Hematopoietic multipotent progenitor cell treated with erythropoietin and hydrocortisone succinate and interleukin-3 and kit ligand, for 4 days (in vitro differentiated cells): ENCODE measurements at regions not wholly inside any gene's neighbourhood (a gene's known extent, or its start where the extent isn't known, plus 50 kb on each side); places are given as distances from the start of the nearest gene placed in this dataset.
"Not testable (repeated sequence)": the region's sequence is repeated elsewhere in the genome, so short reads cannot be mapped to it uniquely, and the experiment has no call there.

Source experiments
- DNase-seq: peaks from one replicate; pipeline ENCODE4 v3.0.0-alpha.2; 2015

DNA sequence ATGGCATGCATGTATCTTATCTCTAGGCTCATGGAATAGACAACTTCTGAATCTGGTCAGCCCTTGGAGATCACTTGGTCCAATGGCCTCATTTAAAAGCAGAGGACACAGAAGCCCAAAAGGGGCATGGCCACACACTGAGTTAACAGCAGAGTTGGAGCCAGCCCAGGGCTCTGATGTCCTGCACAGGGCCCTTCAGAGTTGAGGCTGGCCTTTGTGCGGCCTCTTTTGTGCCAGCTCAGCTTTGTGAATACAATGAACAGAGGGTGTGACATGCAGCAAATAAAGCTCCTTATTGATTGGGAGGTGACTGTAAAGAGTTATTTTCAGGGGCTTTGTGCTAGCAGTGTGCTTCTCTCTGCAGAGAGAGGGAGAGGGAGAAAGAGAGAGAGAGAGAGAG, 150.1 kb upstream of the STK32A start:
- no peak for DNase-seq

DNA sequence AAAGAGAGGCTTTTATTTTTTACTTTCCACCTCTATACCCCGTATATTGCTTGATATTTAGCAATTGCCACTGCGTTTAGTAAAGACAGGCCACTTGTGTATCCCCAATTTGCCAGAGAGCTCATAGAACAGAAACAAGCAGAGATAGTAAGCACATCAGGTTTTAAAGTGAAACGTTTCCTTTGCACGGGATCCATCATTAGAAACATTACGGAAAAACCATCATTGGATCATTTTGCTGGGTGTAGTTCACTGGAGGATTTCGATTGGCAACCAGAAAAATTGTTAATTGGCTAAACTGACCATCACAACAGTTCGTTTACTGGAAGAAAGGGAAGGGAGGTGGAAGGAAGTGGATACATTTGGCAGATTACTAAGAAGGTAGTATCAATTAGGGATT, 149.4 kb upstream of the STK32A start:
- no peak for DNase-seq

DNA sequence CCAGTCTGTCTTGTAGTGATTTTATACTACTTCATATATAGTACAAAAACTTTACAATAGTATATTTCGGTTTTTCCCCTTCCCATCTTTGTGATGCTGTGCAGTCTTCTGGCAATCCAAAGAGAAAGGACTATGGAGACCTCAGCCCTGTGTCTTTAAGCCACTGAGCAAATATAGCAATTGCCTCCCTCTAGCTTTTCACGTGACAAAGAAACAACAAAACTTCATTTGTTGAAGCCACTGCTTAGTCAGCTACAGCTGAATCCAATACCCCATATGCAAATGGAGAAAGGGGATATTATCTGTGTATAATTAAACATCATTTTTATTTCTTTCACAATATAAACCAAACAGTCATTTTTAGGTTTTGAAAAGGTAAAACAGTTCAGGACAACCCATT, 142.8 kb upstream of the STK32A start:
- no peak for DNase-seq

DNA sequence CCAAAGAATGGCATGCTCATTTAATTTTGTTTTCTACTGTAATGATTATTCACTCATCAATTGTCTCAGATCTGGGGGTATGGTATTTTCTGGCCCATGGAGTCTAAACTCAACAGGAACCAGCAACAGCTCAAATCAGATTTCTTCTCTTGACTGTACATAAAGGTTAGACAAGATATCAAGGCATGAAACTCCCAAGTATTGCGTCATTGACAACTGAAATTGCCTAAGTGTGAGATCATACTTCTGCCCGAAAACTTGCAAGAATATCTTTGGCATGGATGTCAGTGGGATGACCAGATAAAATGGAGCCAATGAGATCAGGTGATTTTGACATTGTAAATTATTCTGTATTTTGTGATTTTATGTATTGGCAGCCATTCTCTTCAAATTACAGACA, 141.7 kb upstream of the STK32A start:
- DNase-seq: peak; percentile 2

DNA sequence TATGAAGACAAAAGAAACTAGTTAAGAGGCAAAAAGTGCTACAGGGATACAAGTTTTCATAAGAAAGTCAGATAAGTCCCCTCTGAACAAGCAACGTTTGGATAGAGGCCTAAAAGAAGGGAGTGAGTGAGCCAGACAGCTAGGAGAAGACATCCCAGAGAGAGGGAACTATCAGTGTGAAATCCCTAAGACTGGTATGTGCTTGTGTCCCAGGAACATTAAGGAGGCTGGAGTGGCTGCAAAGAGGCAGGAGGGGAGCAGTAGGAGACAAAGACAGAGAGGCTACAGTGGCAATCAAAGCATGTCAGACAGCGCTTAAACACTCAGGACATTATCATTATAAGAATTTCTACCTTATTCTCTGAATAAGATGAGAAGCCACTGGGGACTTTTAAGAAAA, 139.1 kb upstream of the STK32A start:
- DNase-seq: no peak

DNA sequence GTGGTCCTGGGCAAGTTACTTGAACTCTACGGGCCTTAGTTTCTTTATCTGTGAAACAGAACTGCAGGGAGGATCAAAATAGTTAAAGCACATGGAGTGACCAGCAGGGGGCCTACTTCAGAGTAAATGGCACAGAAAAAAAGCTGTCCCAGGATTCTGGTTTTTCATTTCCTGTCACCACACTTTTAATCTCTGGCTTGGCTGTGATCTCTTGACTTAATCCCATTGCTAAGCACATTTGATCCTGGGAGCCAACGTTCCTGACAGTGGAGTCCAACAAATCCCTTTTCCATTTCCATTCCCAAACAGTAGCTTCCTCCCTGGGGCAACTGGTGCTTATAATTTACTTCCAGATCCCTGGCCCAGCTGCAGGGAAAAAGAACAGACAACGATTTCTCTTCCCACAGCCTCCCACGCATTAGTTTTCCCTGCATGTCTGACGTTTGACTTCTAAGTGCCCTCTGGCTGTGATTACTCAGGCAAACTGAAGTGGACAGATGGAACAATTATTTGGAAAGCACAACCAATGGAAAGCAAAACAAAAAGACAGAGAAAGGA, 136.5 kb upstream of the STK32A start:
- DNase-seq: peak; percentile 64

DNA sequence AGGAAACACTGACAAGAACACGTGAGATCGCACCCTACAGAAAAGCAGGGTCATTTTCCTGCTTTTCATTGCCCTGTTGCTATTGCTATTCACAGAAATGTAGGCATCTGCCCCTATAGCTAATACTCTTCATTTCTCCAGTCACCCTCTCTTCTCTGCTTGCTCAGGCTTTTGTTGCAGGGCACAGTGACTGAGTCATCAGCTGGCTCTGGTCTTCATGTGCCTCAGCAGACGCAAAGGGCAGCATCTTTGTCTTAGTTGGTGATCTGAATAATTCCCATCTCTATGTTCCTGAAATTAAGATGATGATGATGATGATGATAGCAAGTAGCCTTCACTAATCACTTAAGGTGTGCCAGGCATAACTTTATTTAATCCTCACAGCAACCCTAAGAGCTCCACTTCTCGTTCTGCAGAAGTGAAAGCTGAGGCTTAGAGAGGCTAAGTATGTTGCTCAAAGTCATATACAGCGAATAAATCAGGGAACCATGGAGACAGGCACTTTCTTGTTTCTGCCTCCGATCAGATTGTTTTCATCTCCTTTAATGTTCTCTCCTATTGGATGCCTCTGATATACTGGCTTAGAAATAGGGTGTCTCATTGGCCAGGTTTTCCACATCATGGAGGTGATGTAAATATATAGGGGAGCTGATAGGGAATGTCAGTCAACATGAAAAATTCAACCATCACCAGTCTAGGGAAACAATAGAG, 133.0 kb upstream of the STK32A start:
- DNase-seq: no peak

DNA sequence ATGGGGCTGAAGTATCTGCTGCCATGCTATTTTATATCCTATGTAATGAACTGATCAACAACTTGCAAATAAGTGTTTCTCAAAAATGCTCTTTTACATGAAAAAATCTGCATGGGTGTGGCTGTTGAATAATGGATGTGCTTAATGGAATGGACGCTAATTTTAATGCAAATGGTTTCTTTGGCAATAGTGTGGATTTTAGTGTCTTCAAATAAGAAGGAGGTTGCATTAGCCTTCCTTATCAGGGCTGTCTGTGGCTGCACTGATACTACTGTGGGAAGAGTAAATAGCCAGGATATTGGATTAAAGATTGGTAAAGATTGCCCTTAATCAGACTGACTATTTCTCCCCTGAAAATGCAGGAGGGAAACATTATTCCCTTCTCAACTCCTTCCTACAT, 121.9 kb upstream of the STK32A start:
- no peak for DNase-seq

DNA sequence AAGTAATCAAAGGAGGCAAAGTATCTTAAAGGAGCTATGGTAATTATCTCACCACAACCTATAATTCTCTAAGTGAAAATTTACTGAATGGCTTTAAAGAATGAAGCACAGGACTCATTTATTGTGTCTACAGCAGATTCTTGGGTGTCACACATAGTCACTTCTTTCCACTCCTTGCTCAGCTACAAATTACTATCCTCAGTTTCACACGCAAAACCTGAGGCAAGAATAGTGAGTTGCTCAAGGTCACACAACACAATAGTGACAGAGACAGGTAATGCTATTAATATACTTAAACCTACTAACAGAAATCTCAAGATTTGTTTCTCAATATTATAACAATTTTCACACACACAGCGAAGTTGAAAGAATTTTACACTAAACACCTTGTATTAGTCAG, 120.9 kb upstream of the STK32A start:
- no peak for DNase-seq

DNA sequence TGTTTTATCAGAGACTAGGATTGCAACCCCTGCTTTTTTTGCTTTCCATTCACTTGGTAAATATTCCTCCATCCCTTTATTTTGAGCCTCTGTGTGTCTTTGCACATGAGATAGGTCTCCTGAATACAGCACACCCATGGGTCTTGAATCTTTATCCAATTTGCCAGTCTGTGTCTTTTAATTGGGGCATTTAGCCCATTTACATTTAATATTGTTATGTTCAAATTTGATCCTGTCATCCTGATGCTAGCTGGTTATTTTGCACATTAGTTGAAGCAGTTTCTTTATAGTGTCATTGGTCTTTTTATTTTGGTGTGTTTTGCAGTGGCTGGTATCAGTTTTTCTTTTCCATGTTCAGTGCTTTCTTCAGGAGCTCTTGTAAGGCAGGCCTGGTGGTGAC, 95.1 kb upstream of the STK32A start:
- not testable (repeated sequence) for DNase-seq

DNA sequence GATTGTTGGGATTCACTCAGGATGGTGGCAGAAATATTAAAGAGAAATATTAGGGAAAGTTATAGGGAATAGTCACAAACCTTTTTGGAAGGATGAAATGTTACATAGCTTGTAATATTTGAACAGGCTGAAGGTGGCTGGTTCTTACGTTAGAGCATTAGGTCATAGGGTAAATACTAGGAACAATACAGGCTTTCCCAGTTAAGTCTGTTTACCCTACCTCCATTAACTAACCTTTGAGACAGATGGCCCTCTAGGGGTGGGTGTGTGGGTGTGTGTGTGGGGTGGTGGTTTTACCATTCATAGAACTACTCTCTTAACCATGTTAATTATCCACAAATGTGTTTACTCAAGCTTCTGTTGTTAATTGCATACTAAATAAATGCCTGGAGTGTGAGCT, 94.3 kb upstream of the STK32A start:
- DNase-seq: no peak

DNA sequence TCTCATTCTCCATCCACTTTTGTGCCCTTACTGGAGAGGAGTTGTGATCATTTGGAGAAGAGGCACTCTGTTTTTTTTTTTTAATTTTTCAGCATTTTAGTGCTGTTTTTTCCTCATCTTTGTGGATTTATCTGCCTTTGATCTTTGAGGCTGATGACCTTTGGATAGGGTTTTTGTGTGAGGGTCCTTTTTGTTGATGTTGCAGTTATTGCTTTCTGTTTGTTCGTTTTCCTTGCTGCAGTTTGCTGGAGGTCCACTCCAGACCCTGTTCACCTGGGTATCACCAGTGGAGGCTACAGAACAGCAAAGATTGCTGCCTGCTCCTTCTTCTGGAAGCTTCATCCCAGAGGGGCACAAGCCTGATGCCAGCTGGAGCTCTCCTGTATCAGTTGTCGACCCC, 93.2 kb upstream of the STK32A start:
- DNase-seq: not testable (repeated sequence)

DNA sequence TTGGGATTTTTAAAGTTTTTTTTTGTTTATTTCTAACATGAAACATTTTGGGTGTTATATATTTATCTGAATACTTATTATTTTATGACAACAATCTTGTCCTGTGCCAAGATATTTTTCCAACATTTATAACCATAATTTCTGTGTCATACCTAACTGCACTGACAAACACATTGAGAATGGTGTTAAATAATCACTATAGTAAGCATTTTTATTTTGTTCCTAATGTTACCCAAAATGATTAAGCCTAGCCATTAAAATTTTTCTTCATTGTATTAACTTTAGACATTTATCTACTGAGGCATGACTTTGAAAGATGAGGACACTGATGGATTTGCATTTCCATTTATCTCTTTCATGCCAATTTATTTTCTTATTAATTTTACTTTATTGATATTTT, 91.6 kb upstream of the STK32A start:
- DNase-seq: no peak

DNA sequence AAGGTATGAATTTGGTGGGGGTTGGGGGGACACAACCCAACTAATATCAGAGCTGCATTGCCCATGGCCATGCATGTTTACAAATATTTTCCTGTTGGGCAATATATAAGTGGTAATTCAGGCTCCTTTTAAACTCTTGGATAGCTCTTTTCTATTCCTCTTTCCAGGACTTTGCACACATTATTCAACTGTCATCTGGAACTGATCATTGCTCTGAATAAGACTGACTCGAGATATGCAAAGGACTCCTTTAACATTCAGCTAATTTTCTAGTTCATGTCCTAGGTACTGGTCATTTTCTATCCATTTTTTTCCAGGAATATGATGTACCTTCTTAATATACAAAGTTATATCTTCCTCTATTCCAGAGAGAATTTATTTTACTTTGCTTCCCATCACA, 89.5 kb upstream of the STK32A start:
- no peak for DNase-seq

DNA sequence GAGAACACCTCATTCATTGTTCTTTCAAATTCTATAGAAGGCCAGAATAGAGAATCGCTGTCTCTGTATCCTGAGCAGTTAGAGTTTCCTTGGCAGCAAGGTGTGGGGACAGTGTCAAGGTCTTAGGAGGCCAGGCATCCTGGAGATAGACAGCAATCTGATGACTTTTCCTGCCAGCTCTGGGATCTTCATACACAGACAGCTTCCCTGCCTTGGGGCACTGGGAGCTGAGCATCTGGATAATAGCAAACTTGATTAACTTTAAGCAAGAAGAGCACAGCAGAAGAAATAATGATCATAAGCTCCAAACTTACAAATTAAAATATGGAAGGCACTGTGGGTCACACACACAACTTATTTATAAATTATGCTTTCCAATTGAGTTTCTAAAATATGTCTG, 86.1 kb upstream of the STK32A start:
- DNase-seq: no peak

DNA sequence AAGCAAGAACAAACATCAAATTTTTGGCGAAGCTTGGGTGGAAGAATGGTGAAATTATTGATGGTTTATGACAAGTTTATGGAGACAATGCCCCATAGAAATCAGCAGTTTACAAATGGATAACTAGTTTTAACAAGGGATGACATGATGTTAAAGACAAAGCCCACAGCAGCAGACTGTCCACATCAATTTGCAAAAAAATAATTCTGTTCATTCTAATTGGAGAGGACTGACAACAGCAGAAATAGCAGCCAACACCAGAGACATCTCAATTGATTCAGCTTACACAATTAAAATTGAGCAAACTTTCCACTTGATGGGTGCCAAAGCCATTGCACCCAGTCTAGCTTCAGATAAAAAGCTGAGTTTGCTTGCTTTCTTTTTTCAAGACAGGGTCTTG, 82.7 kb upstream of the STK32A start:
- no peak for DNase-seq

DNA sequence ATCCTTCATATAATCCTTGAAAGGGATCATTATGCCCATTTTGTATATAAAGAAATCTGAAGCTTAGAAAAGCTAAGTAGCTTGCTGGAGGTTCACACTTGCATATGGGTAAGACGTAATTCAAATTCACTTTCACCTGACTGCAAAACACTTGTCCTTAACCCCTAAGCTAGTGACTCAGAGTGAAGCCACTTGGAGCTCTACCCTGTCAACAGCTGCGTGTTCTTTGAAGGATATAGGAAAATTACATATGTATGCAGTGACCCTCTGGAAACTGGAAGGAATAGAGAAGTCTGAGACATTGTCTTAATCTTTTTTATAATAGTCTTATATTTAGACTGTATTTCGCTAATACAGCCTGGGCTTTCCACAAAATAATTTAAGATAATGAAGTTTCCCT, 80.0 kb upstream of the STK32A start:
- DNase-seq: no peak

DNA sequence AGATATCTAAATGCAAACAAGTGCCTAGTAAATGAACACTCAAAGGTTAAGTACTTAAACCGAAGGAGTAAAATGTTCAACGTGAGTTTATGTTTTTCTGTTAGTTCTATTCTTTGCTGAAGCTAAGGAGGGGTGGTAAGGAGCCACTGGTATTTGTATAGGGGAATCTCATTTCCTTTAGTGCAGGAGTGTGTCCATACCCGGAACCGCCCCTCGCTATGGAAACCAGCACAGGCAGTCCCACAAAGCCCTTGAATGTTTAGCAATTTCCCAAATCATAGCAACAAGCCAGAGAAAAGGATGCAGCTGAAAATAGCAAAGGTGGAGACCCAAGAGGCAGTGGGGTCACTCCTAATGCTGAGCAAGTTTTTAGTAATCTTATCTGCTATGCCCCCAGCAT, 78.8 kb upstream of the STK32A start:
- DNase-seq: no peak

DNA sequence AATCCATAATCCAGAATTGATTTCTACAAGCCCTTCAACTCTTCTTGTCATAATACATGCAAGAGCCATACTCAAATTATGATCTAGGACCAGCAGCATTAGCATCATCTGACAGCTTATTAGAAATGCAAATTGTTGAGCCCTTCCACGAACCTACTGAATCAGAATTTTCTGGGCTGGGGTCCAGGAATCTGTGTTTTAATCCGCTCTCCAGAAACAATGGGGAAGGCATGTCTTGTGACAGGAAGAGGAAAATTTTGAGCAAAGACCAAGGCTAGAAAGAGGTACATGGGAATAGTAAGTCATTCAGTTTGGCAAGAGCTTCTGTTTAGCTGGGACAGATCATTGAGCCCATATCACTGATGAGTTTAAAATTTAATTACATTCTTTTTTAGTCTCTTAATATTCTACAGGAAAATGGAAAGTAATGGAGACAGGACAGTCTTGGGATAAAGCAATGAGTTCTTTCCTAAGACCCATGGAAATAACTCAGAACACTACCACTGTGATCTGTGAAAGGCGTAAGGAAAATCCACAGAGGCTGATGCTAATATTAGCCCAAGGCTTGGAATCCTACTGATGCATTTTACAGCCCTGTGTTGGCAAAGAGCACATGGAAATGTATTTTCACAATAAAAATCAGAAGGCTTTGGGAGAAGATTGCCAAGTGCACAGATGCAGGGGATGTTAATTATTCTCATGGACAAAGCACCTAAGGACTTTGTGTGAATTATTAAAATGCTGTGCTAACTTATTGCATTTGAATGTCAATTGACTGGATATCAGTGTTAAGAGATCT, 73.7 kb upstream of the STK32A start:
- no peak for DNase-seq

DNA sequence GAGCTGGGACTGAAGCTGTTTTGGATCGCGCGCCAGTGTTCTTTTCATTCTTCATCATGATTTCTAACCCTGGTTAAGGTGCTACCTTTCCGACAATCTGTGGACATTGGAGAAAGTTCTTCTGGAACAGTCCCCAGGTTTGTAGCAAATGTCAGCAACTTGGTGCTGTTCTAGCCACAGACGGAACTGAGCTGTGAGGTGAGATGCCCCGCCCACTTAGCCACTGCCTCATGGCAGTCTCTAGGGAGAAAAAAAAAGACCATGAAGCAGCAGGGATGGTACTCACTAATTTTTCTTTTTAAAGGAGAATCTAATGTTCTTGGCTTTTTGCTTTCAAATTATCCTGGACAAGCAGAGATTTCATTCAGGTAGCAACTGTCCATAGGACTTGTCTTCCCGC, 72.1 kb upstream of the STK32A start:
- DNase-seq: no peak

DNA sequence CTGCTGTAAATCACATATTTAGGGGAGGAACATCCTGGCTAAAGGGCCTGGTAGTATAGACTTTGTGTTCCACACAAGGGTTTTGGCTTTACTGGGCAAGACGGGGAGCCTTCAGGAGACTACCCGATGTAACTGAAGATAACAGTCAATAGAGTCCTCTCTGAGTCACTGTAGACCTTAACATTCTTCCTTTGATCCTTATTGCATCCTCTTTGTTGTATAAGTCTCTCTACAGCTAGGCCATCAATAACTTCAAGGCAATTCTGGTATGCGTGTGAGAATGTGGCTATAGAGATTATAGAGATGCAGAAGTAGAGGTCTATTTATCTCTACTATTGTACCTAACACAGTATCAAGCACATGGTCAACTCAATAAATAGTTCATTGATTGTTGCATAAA, 67.3 kb upstream of the STK32A start:
- DNase-seq: no peak

DNA sequence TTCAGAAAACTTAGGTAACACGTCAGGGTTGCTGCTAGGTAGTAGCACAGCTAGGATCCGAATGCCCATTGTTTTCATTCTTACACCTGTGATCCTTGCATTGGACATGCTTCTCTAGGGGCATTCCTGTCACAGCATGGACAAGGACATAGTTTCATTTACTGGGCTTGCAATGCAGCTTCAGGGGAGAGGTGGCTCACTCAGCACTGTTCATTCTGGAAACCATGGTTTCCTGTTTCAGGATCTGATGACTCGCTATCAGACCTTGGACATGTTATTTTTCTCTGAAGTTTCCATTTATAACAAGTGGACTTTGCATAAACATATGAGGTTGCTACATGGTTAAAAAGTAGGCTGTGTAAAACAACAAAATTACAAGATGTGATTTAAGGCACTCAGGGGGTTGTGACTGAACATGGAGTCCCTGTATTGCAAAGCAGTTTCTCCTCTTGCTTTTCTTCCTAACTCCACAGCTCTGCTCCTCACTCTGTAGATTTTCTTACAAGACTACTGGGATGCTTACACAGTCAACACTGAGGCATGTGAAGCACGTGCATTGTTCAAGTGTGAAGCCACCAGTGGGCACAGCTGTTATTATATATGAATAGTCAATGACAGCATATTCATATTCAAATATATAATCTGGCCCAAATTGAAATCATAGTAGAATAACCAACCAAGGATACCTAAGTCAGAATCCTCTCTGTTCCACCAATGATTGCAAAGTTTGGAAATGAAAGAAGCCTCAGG, 66.1 kb upstream of the STK32A start:
- no peak for DNase-seq

DNA sequence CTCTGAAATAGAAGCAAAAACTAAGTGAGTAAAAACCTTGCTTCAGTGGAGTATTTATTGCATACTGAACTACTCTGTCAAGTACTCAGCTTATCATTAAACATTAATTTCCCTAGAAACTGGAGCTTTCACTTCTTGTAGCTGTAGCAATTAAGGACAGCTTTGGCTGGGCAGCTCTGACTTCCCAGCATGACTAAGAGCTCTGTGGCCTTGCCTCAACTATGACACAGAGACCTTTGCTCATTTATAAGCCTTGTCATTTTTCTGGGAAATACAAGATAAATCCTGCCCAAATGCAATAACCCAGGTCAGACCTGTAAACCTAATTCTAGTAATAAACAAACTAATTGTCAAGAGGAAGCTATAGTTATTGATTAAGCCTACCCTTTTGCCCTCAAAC, 65.4 kb upstream of the STK32A start:
- no peak for DNase-seq

DNA sequence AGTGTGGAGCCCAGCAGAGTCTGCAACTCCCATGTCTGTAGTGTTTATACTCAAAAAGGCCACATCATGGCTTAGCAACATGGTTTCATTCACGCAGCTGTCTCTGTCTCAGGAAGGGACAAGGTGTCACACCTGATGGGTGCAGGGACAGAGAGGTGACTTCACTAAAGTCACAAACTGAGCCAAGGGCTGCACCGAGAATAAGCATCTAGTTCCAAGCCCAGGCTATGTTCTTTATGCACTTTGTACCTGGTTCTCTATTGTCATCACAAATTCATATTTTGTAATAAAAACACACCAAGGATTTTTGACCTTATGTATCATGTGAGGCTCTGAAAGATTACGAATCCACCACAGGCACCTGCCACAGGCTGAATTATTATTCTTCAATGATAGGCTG, 64.9 kb upstream of the STK32A start:
- no peak for DNase-seq
